Activated naive CD4-positive, alpha-beta T cell (primary cell): ENCODE measurements at regions not wholly inside any gene's neighbourhood (a gene's known extent, or its start where the extent isn't known, plus 50 kb on each side); places are given as distances from the start of the nearest gene placed in this dataset.
"Not testable (repeated sequence)": the region's sequence is repeated elsewhere in the genome, so short reads cannot be mapped to it uniquely, and the experiment has no call there.

Source experiments
- DNase-seq, 4 experiments: peaks; one replicate each; lab custom pipeline; 2025; lab: John Stamatoyannopoulos, UW

GRCh38 chr2:16755442-16755841 is 89.8 kb upstream of the CYRIA start:
- no peak for DNase-seq

GRCh38 chr2:16753025-16753424 is 87.4 kb upstream of the CYRIA start:
- not testable (repeated sequence) for DNase-seq

- not testable (repeated sequence) for DNase-seq
Measured at GRCh38 chr2:16750925-16751214, 85.2 kb upstream of the CYRIA start.

GRCh38 chr2:16750175-16750924 is 84.7 kb upstream of the CYRIA start:
- DNase-seq, result no peak

GRCh38 chr2:16748511-16749266 is 83.1 kb upstream of the CYRIA start:
- DNase-seq, result not testable (repeated sequence)

GRCh38 chr2:16747689-16748088 is 82.1 kb upstream of the CYRIA start:
- no peak for DNase-seq

DNA sequence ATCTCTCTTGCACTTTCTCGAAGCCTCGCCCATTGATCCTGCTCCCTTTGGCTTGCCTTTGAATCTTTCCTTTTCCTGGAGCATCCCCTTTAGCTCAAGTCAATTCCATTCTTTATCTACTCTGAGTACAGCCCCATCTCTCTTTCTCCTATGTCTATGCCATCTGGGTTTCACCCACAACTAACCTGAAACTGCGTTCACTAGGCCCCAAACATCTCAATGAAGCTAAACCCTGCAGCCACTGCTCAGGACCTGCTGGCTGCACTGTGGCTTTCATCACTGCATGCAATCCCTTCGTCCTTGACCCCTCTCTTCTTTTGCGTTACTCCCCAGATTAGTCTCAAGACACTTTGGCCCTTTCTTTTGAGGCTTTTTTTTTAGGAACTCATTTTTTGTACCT is 81.6 kb upstream of the CYRIA start:
- no peak for DNase-seq

- DNase-seq, result no peak
Measured at GRCh38 chr2:16746833-16747232, 81.2 kb upstream of the CYRIA start.

- DNase-seq, result no peak
Measured at GRCh38 chr2:16746329-16746728, 80.7 kb upstream of the CYRIA start.

DNA sequence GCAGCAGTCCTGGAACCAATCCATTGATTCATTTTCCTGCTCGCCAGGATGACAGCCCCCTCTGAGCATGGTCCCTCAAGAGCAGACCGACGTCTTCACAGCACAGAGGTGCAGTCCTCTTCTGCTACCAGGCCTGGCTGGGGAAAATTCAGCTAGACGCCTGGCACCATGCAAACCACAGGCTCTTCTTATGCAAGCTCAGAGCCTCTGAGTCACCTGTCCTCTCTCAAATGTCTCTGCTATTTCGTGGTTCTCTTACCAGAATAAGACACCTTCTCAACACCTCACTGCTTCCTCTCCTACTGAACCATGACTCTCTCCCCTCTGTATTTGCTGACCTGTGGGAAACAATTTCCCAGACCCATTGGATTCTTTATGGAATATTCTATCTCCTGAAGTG is 79.8 kb upstream of the CYRIA start:
- DNase-seq, result no peak

DNA sequence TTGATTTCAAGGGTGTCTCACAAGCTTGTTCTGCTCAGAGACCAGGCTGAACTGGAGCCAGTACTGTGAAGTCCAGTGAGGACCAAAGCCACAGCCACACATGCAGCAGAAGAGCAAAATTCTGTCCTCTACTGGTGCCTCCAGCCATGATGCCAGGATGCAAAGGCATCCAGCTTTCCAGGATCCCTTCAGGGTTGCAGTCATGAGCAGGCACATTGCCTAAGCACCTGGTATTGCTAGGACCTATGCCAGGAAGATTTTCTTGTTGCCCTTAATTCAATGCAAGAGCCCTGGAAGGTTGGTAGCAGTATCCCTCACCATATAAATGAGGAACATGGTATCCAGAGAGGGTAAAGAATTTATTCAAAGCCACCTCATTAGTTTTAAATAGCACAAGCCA is 78.9 kb upstream of the CYRIA start:
- no peak for DNase-seq

DNA sequence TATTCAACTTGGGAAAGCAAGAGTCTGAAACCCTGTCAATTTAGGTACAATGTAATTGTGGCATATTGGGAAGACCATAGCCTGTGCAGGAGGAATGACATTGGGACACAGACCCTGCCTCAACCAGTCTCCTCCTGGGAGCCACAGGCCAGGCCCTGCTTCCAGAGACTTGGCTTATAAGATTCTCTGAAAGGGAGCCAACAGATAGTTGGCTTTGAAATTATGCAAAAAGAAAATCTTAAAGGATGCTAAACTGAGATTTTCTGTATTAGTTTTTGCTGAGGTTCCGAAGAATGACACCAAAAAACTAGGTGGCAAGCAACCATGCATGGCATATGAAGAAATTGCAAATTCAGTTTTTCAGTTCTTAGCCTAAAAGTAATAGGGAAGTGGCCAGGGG is 76.4 kb upstream of the CYRIA start:
- DNase-seq, result no peak

DNA sequence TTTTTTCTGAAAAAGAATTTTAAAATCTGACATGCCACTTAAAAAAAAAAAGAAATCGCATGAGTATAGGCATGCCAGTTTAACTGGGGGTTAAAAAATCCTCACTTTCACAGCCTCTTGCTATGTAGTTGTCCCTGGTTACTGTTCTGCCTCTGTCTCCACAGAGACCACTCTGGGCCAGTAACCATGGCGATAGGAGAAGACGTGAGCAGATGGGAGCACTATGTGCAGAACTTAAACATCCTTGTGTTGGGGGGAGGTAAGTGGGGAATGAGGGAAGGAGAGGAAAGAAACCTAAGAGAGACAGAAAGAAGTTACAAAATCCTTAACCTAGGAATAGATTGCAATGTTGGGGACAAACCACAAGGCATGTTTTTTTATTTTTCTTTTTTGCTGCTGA is 75.9 kb upstream of the CYRIA start:
- no peak for DNase-seq

- no peak for DNase-seq
Measured at GRCh38 chr2:16739778-16740581, 74.3 kb upstream of the CYRIA start.

GRCh38 chr2:16738361-16739225 is 73.0 kb upstream of the CYRIA start:
- no peak for DNase-seq

- DNase-seq, result no peak
Measured at GRCh38 chr2:16737812-16738211, 72.2 kb upstream of the CYRIA start.

- no peak for DNase-seq
Measured at GRCh38 chr2:16736633-16737032, 71.0 kb upstream of the CYRIA start.

- no peak for DNase-seq
Measured at GRCh38 chr2:16729335-16729734, 63.7 kb upstream of the CYRIA start.

GRCh38 chr2:16728351-16729136 is 62.9 kb upstream of the CYRIA start:
- no peak for DNase-seq

- not testable (repeated sequence) for DNase-seq
Measured at GRCh38 chr2:16727849-16728248, 62.2 kb upstream of the CYRIA start.

GRCh38 chr2:16727256-16727655 is 61.6 kb upstream of the CYRIA start:
- DNase-seq, result no peak
